ENCODE measurements at regions not wholly inside any gene's neighbourhood (a gene's known extent, or its start where the extent isn't known, plus 50 kb on each side); places are given as distances from the start of the nearest gene placed in this dataset.

- ChIA-PET POLR2A (no interaction called here), CTCF (no interaction called here)
- no peaks in the 10 kb centered on the region for H3K4me1 ChIP-seq (ENCODE audit: control insufficient read depth in 1 of 2, insufficient read depth in 2 of 2, low read depth in 1 of 2, low read length in 1 of 2)
- H3K27ac ChIP-seq (ENCODE audit: low read depth in 2 of 2, low read length in 1 of 2), result no peak overlapping the region
- no peaks in the 10 kb centered on the region for H3K36me3 ChIP-seq (replicated peaks in 1 of 2; ENCODE audit: control insufficient read depth in 1 of 2, insufficient read depth in 2 of 2, low read length in 1 of 2)
- H4K20me1 ChIP-seq (ENCODE audit: insufficient read depth), result no peaks in the 10 kb centered on the region
- H3K9ac ChIP-seq, result no peak overlapping the region
- H2AFZ ChIP-seq (ENCODE audit: low read depth), result no peak overlapping the region
- no peaks in the 10 kb centered on the region for H3K9me2 ChIP-seq
- 57% methylated on average over 18 of the region's 18 CpGs for WGBS (ENCODE audit: low lambda C conversion rate)
- H3F3A ChIP-seq (replicated peaks; ENCODE audit: insufficient read depth), result no peaks in the 10 kb centered on the region
- no peak for DNase-seq
- H3K4me3 ChIP-seq (ENCODE audit: low read depth in 2 of 2, low read length in 1 of 2), result no peak overlapping the region
- no peaks in the 10 kb centered on the region for H3K9me3 ChIP-seq
- H3K27me3 ChIP-seq (ENCODE audit: insufficient read depth), result peaks cover 11% of the 10 kb centered on the region; the same call in 1 of the 2 replicates
- H3K4me2 ChIP-seq, result no peak overlapping the region
- TF ChIP-seq TAF1 (IDR thresholded peaks at IDR 0.05; ENCODE audit: borderline replicate concordance, low read depth, low read length) (no peak), JUND (IDR thresholded peaks at IDR 0.05) (no peak), ZBTB33 (IDR thresholded peaks at IDR 0.05; ENCODE audit: borderline replicate concordance, low read depth) (no peak), SMC3 (IDR thresholded peaks at IDR 0.05; ENCODE audit: low read depth, low read length) (no peak), MXI1 (IDR thresholded peaks at IDR 0.05; ENCODE audit: low read depth, low read length) (no peak), GABPA (IDR thresholded peaks at IDR 0.05; ENCODE audit: low read depth) (no peak), FOXJ3 (CRISPR knock-in tag; IDR thresholded peaks at IDR 0.05) (no peak), MAX (IDR thresholded peaks at IDR 0.05; ENCODE audit: low read depth) (no peak), EZH2phosphoT487 (IDR thresholded peaks at IDR 0.05; ENCODE audit: borderline replicate concordance, low read depth) (no peak), NFIC (IDR thresholded peaks at IDR 0.05; ENCODE audit: borderline replicate concordance) (no peak), ELF1 (IDR thresholded peaks at IDR 0.05) (no peak), POLR2AphosphoS5 (IDR thresholded peaks at IDR 0.05; ENCODE audit: low read depth, low read length) (no peak), RFX5 (IDR thresholded peaks at IDR 0.05; ENCODE audit: low read length) (no peak), NRF1 (IDR thresholded peaks at IDR 0.05; ENCODE audit: low read depth, low read length) (no peak), MEF2A (IDR thresholded peaks at IDR 0.05; ENCODE audit: borderline replicate concordance, low read depth) (no peak), FOSL2 (IDR thresholded peaks at IDR 0.05; ENCODE audit: borderline replicate concordance, low read depth) (no peak), TCF12 (IDR thresholded peaks at IDR 0.05) (no peak), SIN3A (IDR thresholded peaks at IDR 0.05; ENCODE audit: borderline replicate concordance, low read depth, low read length) (no peak)
- no peaks in the 10 kb centered on the region for H3K79me2 ChIP-seq (ENCODE audit: insufficient read depth)
These were observed 307.3 kb upstream of the IRX1 start for GRCh38 chr5:3288325-3288724.

- Histone ChIP-seq H3K9me3 (no peaks in the 10 kb centered on the region), H3K4me3 (ENCODE audit: low read depth in 2 of 2, low read length in 1 of 2) (no peak overlapping the region), H3K4me2 (no peak overlapping the region), H3F3A (replicated peaks; ENCODE audit: insufficient read depth) (no peaks in the 10 kb centered on the region), H3K79me2 (ENCODE audit: insufficient read depth) (no peaks in the 10 kb centered on the region), H3K9ac (no peak overlapping the region), H3K4me1 (ENCODE audit: control insufficient read depth in 1 of 2, insufficient read depth in 2 of 2, low read depth in 1 of 2, low read length in 1 of 2) (no peaks in the 10 kb centered on the region), H2AFZ (ENCODE audit: low read depth) (no peak overlapping the region), H3K27me3 (ENCODE audit: insufficient read depth) (peaks cover 11% of the 10 kb centered on the region; the same call in 1 of the 2 replicates), H4K20me1 (ENCODE audit: insufficient read depth) (no peaks in the 10 kb centered on the region), H3K36me3 (replicated peaks in 1 of 2; ENCODE audit: control insufficient read depth in 1 of 2, insufficient read depth in 2 of 2, low read length in 1 of 2) (no peaks in the 10 kb centered on the region), H3K9me2 (no peaks in the 10 kb centered on the region), H3K27ac (ENCODE audit: low read depth in 2 of 2, low read length in 1 of 2) (no peak overlapping the region)
- TF ChIP-seq RCOR1 (IDR thresholded peaks at IDR 0.05; ENCODE audit: low read length) (no peak), RAD21 (IDR thresholded peaks at IDR 0.05; ENCODE audit: low read length) (no peak), TCF12 (IDR thresholded peaks at IDR 0.05) (no peak), RFX5 (IDR thresholded peaks at IDR 0.05; ENCODE audit: low read length) (no peak), SIN3A (IDR thresholded peaks at IDR 0.05; ENCODE audit: borderline replicate concordance, low read depth, low read length) (no peak), YY1 (IDR thresholded peaks at IDR 0.05; ENCODE audit: low read depth) (no peak), MXI1 (IDR thresholded peaks at IDR 0.05; ENCODE audit: low read depth, low read length) (no peak), JUND (IDR thresholded peaks at IDR 0.05) (no peak), ZBTB33 (IDR thresholded peaks at IDR 0.05; ENCODE audit: borderline replicate concordance, low read depth) (no peak), FOXJ3 (CRISPR knock-in tag; IDR thresholded peaks at IDR 0.05) (no peak), MAX (IDR thresholded peaks at IDR 0.05; ENCODE audit: low read depth) (no peak), ELF1 (IDR thresholded peaks at IDR 0.05) (no peak)
- ChIA-PET POLR2A (no interaction called here), CTCF (no interaction called here)
- 9% methylated on average over 6 of the region's 9 CpGs for WGBS (ENCODE audit: low lambda C conversion rate)
- no peak for DNase-seq
These were observed 308.1 kb upstream of the IRX1 start for GRCh38 chr5:3287516-3287915.
